GM21528 (cell line): ENCODE measurements at regions not wholly inside any gene's neighbourhood (a gene's known extent, or its start where the extent isn't known, plus 50 kb on each side); places are given as distances from the start of the nearest gene placed in this dataset.
"Not testable (repeated sequence)": the region's sequence is repeated elsewhere in the genome, so short reads cannot be mapped to it uniquely, and the experiment has no call there.

Source experiments
- ATAC-seq: cut with Tn5 transposase; IDR thresholded peaks from one replicate; pipeline ENCODE4 v1.9.1; 2021; ENCODE audit warnings: mild to moderate bottlenecking, moderate library complexity; ENCODE audit not compliant: unreplicated experiment, low FRiP score

DNA sequence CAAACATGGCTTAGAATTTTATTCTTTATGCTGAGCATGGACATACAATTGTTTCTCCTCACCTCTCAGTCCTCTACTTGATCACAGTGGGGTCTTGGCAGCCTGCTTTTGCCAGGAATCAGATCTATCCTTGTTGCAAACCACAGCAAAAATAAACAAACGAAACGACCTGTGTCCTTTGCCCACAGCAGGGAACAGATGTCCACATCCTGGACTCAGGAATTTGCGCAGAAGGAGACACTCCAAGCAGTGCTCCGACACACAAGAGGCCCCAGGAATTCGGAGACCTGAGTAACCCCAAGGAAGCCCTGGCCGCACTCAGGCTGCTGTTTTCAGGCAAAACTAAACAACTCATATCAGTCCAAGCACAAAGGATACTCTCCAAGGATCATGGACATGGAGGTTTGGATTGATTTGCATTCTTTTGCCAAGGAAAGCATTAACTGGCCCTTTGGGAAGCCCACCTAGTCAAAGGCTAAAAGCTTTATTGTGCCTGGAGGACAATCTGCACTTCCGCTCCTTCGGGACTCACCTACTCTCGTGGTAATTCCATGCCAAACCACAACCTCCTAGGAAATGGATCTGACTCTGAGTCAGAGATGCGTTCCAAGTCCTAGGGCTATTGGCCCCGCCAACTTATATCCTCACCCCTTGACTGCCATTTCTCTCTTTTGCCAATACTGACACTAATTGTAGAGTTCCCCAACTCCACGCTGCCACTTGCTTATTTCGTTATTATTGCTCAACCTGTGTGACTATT is 271.1 kb upstream of the CDH11 start:
- ATAC-seq: no peak

- ATAC-seq: no peak
These were observed 266.7 kb upstream of the CDH11 start for GRCh38 chr16:65388592-65388991.

GRCh38 chr16:65386672-65387071 is 264.8 kb upstream of the CDH11 start:
- ATAC-seq: no peak

- ATAC-seq: no peak
These were observed 262.6 kb upstream of the CDH11 start for GRCh38 chr16:65384441-65384840.

GRCh38 chr16:65377195-65377594 is 255.3 kb upstream of the CDH11 start:
- no peak for ATAC-seq

- no peak for ATAC-seq
These were observed 254.7 kb upstream of the CDH11 start for GRCh38 chr16:65376601-65377000.

DNA sequence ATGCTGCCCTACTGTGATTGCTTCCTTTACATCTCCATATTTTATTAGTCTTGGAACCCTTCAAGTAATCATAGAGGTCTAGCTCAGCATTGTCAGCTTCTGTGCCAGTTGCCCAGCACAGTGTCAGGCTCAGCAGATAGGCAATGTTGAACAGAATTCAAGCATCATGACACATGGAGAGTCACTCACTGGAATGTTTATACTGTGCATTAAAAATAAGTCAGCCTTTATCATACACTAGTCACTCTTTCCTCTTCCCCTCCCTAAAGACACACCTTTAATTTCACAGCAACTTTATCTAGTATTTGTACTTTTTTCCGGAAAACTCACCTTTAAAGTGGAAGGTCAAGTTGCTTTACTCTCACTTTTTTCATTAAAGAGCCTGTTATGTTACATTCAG is 253.8 kb upstream of the CDH11 start:
- no peak for ATAC-seq

DNA sequence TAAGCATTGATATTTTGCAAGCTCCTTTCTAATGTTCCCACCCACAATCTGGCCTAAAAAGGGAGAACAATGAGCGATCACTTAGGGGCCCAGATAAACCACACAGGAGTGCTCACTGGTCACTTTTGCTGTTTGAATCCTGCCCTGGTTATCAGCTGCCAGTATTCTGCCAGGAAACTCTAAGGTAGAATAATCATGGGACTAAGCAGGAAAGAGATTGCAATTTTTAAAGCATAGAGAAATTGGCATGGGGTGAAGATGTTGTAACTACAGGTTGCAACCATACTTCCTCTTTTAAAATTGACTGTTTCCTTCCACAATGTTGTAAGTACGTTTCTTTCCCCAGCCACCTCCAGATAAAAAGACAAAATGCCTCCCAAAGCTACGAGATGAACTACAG is 251.2 kb upstream of the CDH11 start:
- no peak for ATAC-seq

DNA sequence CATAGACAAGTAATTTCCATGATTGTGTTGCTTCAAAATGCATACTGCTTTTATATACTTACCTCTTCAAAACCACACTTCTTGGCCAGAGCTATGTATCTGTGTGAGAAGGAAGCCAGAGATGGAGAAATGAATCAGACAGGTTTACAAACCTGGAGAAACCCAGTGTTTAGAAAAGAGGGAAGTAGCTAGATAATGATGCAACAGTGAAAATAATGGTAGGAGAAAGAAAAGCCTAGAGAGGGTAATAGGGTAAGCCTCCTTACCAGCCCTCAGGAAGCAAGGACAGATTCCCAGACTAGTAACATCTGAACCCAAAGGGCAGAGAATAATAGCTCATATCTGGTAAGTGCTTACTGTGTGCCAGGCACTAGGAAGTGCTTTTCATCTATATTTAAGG is 250.3 kb upstream of the CDH11 start:
- ATAC-seq: no peak

DNA sequence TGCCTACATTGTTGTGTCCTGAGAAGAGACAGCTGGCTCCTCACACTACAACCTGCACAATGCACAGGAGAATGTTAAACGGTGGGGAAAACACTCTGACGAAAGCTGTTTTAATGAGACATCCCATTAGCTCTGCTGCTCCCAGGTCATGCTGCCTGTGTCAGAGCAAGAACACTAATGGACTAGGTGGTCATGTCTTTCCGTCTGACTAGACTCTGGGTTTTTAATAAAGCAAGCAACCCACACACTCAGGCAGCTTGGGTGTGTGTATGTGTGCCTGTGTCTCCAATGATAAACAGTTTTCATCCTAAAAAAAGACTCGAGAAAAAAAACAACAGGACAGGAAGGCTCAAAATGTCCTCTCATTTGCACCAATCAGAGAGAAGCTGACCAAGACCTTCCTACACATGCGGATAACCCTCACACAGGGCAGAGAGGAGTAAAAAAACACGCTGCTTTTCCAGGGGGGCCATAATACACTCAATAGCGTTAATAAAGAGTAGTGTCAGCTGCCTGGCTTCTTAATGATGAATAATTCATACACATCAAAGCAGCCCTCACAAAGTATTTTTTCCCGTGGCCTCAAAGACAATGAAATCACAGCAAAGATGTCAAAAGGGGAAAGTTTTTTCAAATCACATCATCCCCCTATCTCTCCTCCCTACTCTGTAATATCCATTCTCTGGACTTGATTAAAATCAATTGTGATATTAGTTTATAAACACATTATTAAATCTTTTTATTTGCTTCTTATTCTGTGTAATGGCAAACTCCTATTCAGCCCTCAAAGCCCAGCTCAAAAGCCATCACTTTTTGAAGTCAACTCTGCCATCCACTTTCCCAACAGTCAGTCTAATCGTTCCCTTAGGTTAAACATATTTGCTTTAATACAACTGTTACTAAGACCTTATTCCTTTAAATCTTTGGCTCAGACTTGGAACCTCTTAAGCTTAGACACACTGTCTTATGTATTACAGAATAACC is 244.2 kb upstream of the CDH11 start:
- no peak for ATAC-seq

- not testable (repeated sequence) for ATAC-seq
These were observed 234.9 kb upstream of the CDH11 start for GRCh38 chr16:65356721-65357120.

GRCh38 chr16:65355706-65356105 is 233.8 kb upstream of the CDH11 start:
- ATAC-seq: no peak

GRCh38 chr16:65353183-65353582 is 231.3 kb upstream of the CDH11 start:
- no peak for ATAC-seq

GRCh38 chr16:65349626-65350025 is 227.8 kb upstream of the CDH11 start:
- ATAC-seq: no peak

DNA sequence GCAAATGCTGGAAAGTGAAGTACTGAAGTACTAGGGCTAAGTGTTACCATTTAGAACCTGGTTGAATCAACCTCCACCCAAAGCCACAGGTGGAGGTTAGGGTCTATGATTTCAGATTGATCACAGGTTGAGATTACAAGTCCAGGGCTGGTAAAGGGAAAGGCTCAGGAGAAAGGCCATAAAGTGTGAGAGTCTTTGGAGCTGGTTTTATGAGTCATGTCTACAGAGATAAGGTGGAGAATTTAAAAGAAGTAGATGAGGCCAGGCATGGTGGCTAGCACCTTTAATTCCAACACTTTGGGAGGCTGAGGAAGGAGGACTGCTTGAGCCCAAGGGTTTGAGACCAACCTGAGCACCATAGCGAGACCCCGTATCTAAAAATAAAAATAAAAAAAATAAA is 221.7 kb upstream of the CDH11 start:
- ATAC-seq: no peak

DNA sequence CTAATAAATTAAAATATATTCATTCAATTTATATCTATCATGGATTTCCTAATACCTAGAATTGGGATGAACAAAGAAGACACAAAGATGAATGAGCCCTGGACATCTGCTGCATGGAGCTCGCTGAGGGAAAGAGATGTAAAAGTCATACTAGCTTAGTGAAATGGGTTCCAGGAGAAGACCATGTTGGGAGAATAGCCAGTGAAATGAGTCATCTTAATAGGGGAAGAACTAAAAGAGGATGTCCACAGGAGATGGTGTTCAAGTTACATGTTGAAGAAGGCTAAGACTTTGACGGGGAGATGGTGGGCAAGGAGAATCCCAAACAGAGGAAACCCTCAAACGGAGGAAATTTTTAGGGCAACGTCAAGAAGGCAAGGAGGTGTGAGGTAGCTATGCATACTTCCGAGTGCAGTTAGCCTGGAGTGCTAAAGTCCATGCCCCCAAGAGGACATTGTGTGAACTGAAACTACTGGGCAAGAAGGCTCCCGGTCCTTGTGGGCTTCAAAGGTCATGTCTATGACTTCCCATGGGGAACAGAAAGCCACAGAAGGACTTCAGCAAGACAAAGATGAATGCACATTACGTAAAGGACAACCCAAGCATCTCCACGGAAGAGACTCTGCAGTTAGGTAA is 220.5 kb upstream of the CDH11 start:
- ATAC-seq: no peak

GRCh38 chr16:65339062-65339461 is 217.2 kb upstream of the CDH11 start:
- no peak for ATAC-seq

GRCh38 chr16:65336160-65336559 is 214.3 kb upstream of the CDH11 start:
- no peak for ATAC-seq

- no peak for ATAC-seq
These were observed 212.2 kb upstream of the CDH11 start for GRCh38 chr16:65334081-65334480.

GRCh38 chr16:65333283-65333682 is 211.4 kb upstream of the CDH11 start:
- ATAC-seq: no peak

- ATAC-seq: no peak
These were observed 205.5 kb upstream of the CDH11 start for GRCh38 chr16:65327346-65327745.
